ENCODE measurements at regions not wholly inside any gene's neighbourhood (a gene's known extent, or its start where the extent isn't known, plus 50 kb on each side); places are given as distances from the start of the nearest gene placed in this dataset.

GRCh38 chr1:115492019-115492595 lies 149.7 kb upstream of the VANGL1 start:
- DNase-seq (ENCODE audit: low spot score) = no peak

- DNase-seq (ENCODE audit: low spot score) = no peak
Observed at GRCh38 chr1:115491298-115492018, 150.3 kb upstream of the VANGL1 start.

GRCh38 chr1:115479055-115479482 lies 141.0 kb upstream of the NGF start:
- DNase-seq (ENCODE audit: low spot score) = no peak

GRCh38 chr1:115477071-115477470 lies 139.0 kb upstream of the NGF start:
- DNase-seq (ENCODE audit: low spot score) = no peak

GRCh38 chr1:115476616-115477015 lies 138.6 kb upstream of the NGF start:
- DNase-seq (ENCODE audit: low spot score) = no peak

- DNase-seq (ENCODE audit: low spot score) = no peak
Observed at GRCh38 chr1:115475901-115476300, 137.9 kb upstream of the NGF start.

- DNase-seq (ENCODE audit: low spot score) = no peak
Observed at GRCh38 chr1:115475252-115475651, 137.2 kb upstream of the NGF start.

- DNase-seq (ENCODE audit: low spot score) = no peak
Observed at GRCh38 chr1:115473986-115474565, 136.0 kb upstream of the NGF start.

- DNase-seq (ENCODE audit: low spot score) = peak; percentile 11
Observed at GRCh38 chr1:115469703-115470476, 131.8 kb upstream of the NGF start.

- no peak for DNase-seq (ENCODE audit: low spot score)
Observed at GRCh38 chr1:115467790-115468189, 129.7 kb upstream of the NGF start.

- DNase-seq (ENCODE audit: low spot score) = no peak
Observed at GRCh38 chr1:115467196-115467595, 129.1 kb upstream of the NGF start.

- DNase-seq (ENCODE audit: low spot score) = no peak
Observed at GRCh38 chr1:115466433-115466832, 128.4 kb upstream of the NGF start.

GRCh38 chr1:115465802-115466363 lies 127.8 kb upstream of the NGF start:
- no peak for DNase-seq (ENCODE audit: low spot score)

- no peak for DNase-seq (ENCODE audit: low spot score)
Observed at GRCh38 chr1:115463347-115463746, 125.3 kb upstream of the NGF start.

GRCh38 chr1:115462566-115463076 lies 124.6 kb upstream of the NGF start:
- no peak for DNase-seq (ENCODE audit: low spot score)

- DNase-seq (ENCODE audit: low spot score) = no peak
Observed at GRCh38 chr1:115461526-115461925, 123.5 kb upstream of the NGF start.

GRCh38 chr1:115459161-115459560 lies 121.1 kb upstream of the NGF start:
- DNase-seq (ENCODE audit: low spot score) = no peak

- no peak for DNase-seq (ENCODE audit: low spot score)
Observed at GRCh38 chr1:115458426-115459114, 120.5 kb upstream of the NGF start.

GRCh38 chr1:115457289-115457688 lies 119.2 kb upstream of the NGF start:
- no peak for DNase-seq (ENCODE audit: low spot score)

- DNase-seq (ENCODE audit: low spot score) = no peak
Observed at GRCh38 chr1:115456441-115456961, 118.5 kb upstream of the NGF start.

- peak; percentile 14 for DNase-seq (ENCODE audit: low spot score)
Observed at GRCh38 chr1:115454837-115455511, 116.9 kb upstream of the NGF start.
